HepG2 (cell line): ENCODE measurements at regions not wholly inside any gene's neighbourhood (a gene's known extent, or its start where the extent isn't known, plus 50 kb on each side); places are given as distances from the start of the nearest gene placed in this dataset.

Experiments
- ATAD3A ChIP-seq: sonication (generic); formaldehyde crosslinking; IDR thresholded peaks from 2 replicates; pipeline ENCODE4 v1.4.0; 2020; ENCODE audit warnings: missing genetic modification reagents
- CHD4 ChIP-seq: fragments of 200-600 bp; sonication (generic); IDR thresholded peaks from 2 replicates; pipeline ENCODE4 v1.7.0; 2017; ENCODE audit warnings: mild to moderate bottlenecking, low read length, borderline replicate concordance
- GTF3A ChIP-seq: sonication (generic); formaldehyde crosslinking; conservative IDR thresholded peaks from 2 replicates; pipeline ENCODE4 v1.4.0; 2020; ENCODE audit warnings: mild to moderate bottlenecking, missing genetic modification reagents
- KAT2B ChIP-seq: fragments of 150-350 bp; IDR thresholded peaks from 2 replicates; pipeline ENCODE4 v1.6.1; 2014; ENCODE audit warnings: low read depth, low read length, borderline replicate concordance
- KMT2A ChIP-seq: sonication (generic); formaldehyde crosslinking; IDR thresholded peaks from 2 replicates; pipeline ENCODE4 v1.4.0; 2020; ENCODE audit warnings: missing genetic modification reagents
- POLR2AphosphoS5 ChIP-seq: IDR thresholded peaks from 2 replicates; pipeline ENCODE4 v1.6.1; 2012; ENCODE audit warnings: low read depth, low read length
- ZBTB7A ChIP-seq: sonication (generic); formaldehyde crosslinking; IDR thresholded peaks from 2 replicates; pipeline ENCODE4 v1.8.0; 2022; ENCODE audit warnings: mild to moderate bottlenecking, missing genetic modification reagents
- ZC3H13 ChIP-seq: sonication (generic); formaldehyde crosslinking; IDR thresholded peaks from 2 replicates; pipeline ENCODE4 v1.8.1; 2023; ENCODE audit warnings: mild to moderate bottlenecking, missing genetic modification reagents, moderate library complexity
- ZNF572 ChIP-seq: sonication (generic); formaldehyde crosslinking; IDR thresholded peaks from 2 replicates; pipeline ENCODE4 v1.5.1; 2020; ENCODE audit warnings: mild to moderate bottlenecking, missing genetic modification reagents
- ZNF607 ChIP-seq: sonication (generic); formaldehyde crosslinking; IDR thresholded peaks from 2 replicates; pipeline ENCODE4 v1.5.1; 2020; ENCODE audit warnings: missing genetic modification reagents, mild to moderate bottlenecking, borderline replicate concordance
- ZNF780A ChIP-seq: sonication (generic); formaldehyde crosslinking; IDR thresholded peaks from 2 replicates; pipeline ENCODE4 v1.8.0; 2022; ENCODE audit warnings: mild to moderate bottlenecking, missing genetic modification reagents, moderate library complexity
- TF ChIP-seq, protein P1 (sequence below): sonication (generic); formaldehyde crosslinking; IDR thresholded peaks from 2 replicates; pipeline ENCODE4 v1.5.0; 2020; ENCODE audit warnings: mild to moderate bottlenecking, missing genetic modification reagents, moderate library complexity
- TF ChIP-seq, protein P2 (sequence below): sonication (generic); formaldehyde crosslinking; IDR thresholded peaks from 2 replicates; pipeline ENCODE4 v1.4.0; 2020; ENCODE audit warnings: mild to moderate bottlenecking, missing genetic modification reagents
- TF ChIP-seq, protein P3 (sequence below): sonication (generic); formaldehyde crosslinking; IDR thresholded peaks from 2 replicates; pipeline ENCODE4 v1.8.0; 2022; ENCODE audit warnings: missing genetic modification reagents, mild to moderate bottlenecking, borderline replicate concordance

DNA sequence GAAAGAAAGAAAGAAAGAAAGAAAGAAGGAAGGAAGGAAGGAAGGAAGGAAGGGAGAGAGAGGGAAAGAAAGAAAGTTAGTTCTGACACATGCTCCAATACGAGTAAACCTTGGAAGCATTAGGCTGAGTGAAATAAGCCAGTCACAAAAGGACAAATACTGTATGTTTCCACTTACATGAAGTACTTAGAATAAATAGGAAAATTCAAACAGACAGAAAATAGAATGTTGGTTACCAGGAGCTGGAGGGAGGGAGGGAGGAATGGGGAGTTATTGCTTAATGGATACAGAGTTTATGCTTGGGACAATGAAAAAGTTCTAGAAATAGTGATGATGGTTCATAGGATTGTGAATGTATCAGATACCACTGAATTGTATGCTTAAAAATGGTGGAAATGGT lies 75.2 kb upstream of the CDH4 start:
- TF ChIP-seq ZNF572 (CRISPR knock-in tag) (no peak), KMT2A (CRISPR knock-in tag) (no peak), POLR2AphosphoS5 (no peak), ZBTB7A (CRISPR knock-in tag) (no peak), GTF3A (no peak), CHD4 (no peak), ATAD3A (CRISPR knock-in tag) (no peak), ZC3H13 (CRISPR knock-in tag) (no peak), ZNF780A (CRISPR knock-in tag) (no peak), ZNF607 (no peak), KAT2B (no peak)
- TF ChIP-seq, protein P1, sequence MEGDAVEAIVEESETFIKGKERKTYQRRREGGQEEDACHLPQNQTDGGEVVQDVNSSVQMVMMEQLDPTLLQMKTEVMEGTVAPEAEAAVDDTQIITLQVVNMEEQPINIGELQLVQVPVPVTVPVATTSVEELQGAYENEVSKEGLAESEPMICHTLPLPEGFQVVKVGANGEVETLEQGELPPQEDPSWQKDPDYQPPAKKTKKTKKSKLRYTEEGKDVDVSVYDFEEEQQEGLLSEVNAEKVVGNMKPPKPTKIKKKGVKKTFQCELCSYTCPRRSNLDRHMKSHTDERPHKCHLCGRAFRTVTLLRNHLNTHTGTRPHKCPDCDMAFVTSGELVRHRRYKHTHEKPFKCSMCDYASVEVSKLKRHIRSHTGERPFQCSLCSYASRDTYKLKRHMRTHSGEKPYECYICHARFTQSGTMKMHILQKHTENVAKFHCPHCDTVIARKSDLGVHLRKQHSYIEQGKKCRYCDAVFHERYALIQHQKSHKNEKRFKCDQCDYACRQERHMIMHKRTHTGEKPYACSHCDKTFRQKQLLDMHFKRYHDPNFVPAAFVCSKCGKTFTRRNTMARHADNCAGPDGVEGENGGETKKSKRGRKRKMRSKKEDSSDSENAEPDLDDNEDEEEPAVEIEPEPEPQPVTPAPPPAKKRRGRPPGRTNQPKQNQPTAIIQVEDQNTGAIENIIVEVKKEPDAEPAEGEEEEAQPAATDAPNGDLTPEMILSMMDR, result no peak
- TF ChIP-seq, protein P2, sequence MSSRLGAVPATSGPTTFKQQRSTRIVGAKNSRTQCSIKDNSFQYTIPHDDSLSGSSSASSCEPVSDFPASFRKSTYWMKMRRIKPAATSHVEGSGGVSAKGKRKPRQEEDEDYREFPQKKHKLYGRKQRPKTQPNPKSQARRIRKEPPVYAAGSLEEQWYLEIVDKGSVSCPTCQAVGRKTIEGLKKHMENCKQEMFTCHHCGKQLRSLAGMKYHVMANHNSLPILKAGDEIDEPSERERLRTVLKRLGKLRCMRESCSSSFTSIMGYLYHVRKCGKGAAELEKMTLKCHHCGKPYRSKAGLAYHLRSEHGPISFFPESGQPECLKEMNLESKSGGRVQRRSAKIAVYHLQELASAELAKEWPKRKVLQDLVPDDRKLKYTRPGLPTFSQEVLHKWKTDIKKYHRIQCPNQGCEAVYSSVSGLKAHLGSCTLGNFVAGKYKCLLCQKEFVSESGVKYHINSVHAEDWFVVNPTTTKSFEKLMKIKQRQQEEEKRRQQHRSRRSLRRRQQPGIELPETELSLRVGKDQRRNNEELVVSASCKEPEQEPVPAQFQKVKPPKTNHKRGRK (CRISPR knock-in tag), result no peak
- TF ChIP-seq, protein P3, sequence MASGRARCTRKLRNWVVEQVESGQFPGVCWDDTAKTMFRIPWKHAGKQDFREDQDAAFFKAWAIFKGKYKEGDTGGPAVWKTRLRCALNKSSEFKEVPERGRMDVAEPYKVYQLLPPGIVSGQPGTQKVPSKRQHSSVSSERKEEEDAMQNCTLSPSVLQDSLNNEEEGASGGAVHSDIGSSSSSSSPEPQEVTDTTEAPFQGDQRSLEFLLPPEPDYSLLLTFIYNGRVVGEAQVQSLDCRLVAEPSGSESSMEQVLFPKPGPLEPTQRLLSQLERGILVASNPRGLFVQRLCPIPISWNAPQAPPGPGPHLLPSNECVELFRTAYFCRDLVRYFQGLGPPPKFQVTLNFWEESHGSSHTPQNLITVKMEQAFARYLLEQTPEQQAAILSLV (CRISPR knock-in tag), result no peak
